ENCODE measurements at regions not wholly inside any gene's neighbourhood (a gene's known extent, or its start where the extent isn't known, plus 50 kb on each side); places are given as distances from the start of the nearest gene placed in this dataset.
"Not testable (repeated sequence)": the region's sequence is repeated elsewhere in the genome, so short reads cannot be mapped to it uniquely, and the experiment has no call there.

DNA sequence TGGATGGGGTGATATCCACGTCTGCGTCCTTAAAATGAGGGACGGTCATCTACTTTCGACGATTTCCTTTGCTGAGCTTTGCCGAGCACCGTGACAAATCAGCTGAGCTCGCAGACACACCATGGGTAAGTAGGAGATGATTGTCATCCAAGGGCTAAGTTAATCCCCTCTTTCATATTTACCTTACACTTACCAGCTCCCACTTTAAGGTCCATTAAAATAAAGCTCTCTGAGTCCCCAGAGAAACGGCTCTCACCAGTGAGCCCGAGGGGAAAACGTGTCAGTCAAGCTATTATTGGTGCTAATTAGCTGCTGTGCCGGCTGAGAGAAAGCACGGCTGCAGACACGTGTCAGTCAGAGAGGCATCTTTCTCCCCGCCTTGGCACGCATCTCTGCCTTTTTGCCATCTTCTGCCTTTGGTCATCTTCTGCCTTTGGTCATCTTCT, 72.2 kb downstream of the CRLF2 start:
- H3K4me3 Mint-ChIP-seq: no peak overlapping the region
- peaks cover 0 to 3% (median 2%) of the 10 kb centered on the region in 3 donors for H3K9me3 Mint-ChIP-seq
- H3K36me3 Mint-ChIP-seq: peaks cover 2% of the 10 kb centered on the region
- no peaks in the 10 kb centered on the region for H3K27me3 Mint-ChIP-seq
- no peaks in the 10 kb centered on the region for H3K4me1 Mint-ChIP-seq
- no peak overlapping the region for H3K27ac Mint-ChIP-seq

DNA sequence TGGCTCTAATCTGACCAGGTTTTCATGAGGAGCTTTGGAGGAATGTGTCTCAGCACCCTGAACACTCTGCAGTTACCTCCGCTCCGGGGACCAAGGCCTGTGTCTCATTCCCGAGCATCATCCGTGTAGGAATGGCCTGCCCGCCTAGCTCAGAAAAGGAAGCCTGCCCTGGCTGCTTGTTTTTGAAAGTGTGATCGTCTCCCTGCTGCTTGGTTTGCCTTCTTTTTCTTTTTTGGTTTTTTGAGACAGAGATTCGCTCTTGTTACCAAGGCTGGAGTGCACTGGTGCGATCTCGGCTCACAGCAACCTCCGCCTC, 73.3 kb downstream of the CRLF2 start:
- no peak overlapping the region for H3K27ac Mint-ChIP-seq
- H3K36me3 Mint-ChIP-seq: peaks cover 2% of the 10 kb centered on the region
- peaks cover 0 to 3% (median 2%) of the 10 kb centered on the region in 3 donors for H3K9me3 Mint-ChIP-seq
- no peaks in the 10 kb centered on the region for H3K27me3 Mint-ChIP-seq
- no peaks in the 10 kb centered on the region for H3K4me1 Mint-ChIP-seq
- H3K4me3 Mint-ChIP-seq: no peak overlapping the region

DNA sequence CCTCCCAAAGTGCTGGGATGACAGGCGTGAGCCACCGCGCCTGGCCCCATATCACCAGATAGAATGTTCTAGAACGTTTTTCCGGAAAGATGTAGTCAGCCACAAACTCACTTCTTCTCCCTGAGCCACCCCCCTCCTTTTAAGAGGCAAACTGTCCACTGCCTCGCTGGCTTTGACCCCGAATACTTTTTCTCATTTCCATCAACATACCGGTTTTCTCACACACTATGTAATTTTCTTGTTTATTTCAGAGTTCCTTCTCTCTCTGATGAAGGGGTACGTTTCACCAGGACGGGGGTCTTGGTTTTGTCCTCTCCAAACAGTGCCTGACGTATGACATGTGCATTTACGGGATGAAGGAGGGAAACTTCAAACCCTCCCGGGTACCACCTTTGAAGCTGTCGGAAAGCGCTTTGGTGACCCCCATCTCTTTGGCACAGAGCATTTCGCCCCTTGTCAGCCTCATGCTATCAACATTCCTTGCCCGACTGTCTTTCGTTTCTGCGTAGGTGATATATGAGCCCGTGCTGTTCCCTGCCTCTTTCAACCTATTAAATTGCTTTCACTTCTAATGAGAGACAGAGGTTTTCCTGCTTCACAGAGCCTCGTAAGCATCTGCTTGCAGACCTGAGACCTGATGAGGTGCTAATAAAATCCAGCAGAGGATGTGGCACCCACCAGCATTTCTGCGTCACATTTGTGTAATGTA, 73.8 kb downstream of the CRLF2 start:
- H3K9me3 Mint-ChIP-seq: peaks cover 0 to 3% (median 2%) of the 10 kb centered on the region in 3 donors
- H3K4me3 Mint-ChIP-seq: no peak overlapping the region
- H3K27ac Mint-ChIP-seq: no peak overlapping the region
- no peaks in the 10 kb centered on the region for H3K27me3 Mint-ChIP-seq
- no peaks in the 10 kb centered on the region for H3K4me1 Mint-ChIP-seq
- peaks cover 2% of the 10 kb centered on the region for H3K36me3 Mint-ChIP-seq

DNA sequence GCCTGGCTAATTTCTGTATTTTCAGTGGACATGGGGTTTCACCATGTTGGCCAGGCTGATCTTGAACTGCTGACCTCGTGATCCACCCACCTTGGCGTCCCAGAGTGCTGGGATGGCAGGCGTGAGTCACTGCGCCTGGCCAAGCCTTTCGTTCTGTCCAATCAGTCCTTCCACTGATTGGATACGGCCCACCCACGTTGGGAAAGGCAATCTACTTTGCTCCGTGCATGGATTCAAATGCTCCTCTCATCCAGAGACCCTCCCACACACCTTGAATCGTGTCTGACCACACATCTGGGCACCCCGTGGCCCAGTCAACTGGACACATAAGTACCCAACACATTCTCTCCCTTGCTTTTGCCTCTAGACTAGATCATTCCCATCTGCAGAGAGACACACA, 74.9 kb downstream of the CRLF2 start:
- H3K4me3 Mint-ChIP-seq: no peak overlapping the region
- H3K4me1 Mint-ChIP-seq: no peaks in the 10 kb centered on the region
- H3K27me3 Mint-ChIP-seq: no peaks in the 10 kb centered on the region
- H3K36me3 Mint-ChIP-seq: peaks cover 2% of the 10 kb centered on the region
- H3K27ac Mint-ChIP-seq: no peak overlapping the region
- H3K9me3 Mint-ChIP-seq: peaks cover 0 to 5% (median 2%) of the 10 kb centered on the region in 3 donors

DNA sequence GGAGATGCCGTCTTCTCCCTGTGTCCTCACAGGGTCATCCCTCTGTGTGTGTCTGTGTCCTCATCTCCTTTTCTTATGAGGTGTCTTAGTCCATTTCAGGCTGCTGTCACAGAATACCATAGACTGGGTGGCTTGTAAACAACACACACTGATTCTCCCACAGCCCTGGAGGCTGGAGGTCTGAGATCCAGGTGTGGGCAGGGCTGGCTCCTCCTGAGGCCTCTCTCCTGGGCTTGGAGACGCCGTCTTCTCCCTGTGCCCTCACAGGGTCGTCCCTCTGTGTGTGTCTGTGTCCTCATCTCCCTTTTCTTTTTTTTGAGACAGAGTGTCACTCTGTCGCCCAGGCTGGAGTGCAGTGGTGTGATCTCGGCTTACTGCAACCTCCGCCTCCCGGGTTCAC, 75.9 kb downstream of the CRLF2 start:
- not testable (repeated sequence) for H3K27ac Mint-ChIP-seq, H3K4me1 Mint-ChIP-seq, H3K36me3 Mint-ChIP-seq, H3K9me3 Mint-ChIP-seq, H3K4me3 Mint-ChIP-seq, H3K27me3 Mint-ChIP-seq

DNA sequence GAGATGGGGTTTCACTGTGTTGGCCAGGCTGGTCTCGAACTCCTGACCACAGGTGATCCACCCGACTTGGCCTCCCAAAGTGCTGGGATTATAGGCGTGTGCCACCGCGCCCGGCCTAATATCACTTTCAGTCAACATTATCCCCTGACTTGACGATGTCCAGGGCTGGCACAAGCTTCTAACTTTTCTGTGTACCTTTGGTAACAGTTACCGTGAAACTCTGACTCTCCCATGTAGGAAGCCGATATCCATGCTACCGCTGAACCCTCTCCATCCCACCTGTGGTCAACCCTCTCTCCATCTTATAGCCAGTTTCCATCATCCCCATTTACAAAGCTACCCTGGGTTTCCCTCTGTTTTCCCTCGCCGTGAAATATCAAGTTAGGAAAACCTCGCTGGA, 77.5 kb downstream of the CRLF2 start:
- H3K4me3 Mint-ChIP-seq: no peak overlapping the region
- peaks cover 0 to 5% (median 2%) of the 10 kb centered on the region in 3 donors for H3K9me3 Mint-ChIP-seq
- no peaks in the 10 kb centered on the region for H3K27me3 Mint-ChIP-seq

DNA sequence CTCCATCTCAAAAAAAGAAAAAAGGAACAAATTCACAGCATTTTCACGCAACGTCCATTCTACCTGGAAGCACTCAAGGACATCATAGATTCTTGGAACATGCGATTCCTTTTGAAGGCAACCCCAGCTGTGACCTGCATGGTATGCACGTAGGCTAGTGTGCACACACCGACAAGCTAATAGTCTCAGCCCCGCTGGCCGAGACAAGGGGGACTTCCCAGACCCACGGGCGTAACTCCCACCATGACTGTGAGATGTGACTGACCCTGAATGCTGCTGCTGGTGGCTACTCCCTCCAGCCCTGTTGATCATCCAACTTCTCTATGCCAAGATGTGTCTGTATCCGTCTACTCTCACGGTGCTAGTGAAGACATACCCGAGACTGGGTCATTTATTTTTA, 78.3 kb downstream of the CRLF2 start:
- peaks cover 2% of the 10 kb centered on the region for H3K36me3 Mint-ChIP-seq
- no peak overlapping the region for H3K4me3 Mint-ChIP-seq
- H3K27me3 Mint-ChIP-seq: no peaks in the 10 kb centered on the region
- no peak overlapping the region for H3K27ac Mint-ChIP-seq
- peaks cover 0 to 5% (median 2%) of the 10 kb centered on the region in 3 donors for H3K9me3 Mint-ChIP-seq
- H3K4me1 Mint-ChIP-seq: no peaks in the 10 kb centered on the region

More for the DNA sequence above, 77.5 kb downstream of the CRLF2 start:
- peaks cover 2% of the 10 kb centered on the region for H3K36me3 Mint-ChIP-seq
- no peak overlapping the region for H3K27ac Mint-ChIP-seq
- no peaks in the 10 kb centered on the region for H3K4me1 Mint-ChIP-seq

DNA sequence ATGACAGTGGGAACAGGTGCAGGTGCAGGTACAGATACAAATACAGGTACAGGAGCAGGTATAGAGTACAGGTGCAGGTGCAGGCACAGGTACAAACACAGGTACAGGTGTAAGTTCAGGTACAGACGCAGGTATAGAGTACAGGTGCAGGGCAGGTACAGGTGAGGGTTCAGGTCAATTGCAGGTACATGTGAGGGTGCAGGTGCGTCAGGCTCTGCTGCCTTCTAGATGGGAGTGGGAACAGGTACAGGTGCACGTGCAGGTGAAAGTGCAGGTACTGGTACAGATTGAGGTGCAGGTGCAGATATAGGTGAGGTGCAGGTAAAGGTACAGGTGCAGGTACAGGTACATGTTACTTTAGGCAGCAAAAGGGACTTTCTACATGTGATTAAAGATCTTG, 85.7 kb downstream of the CRLF2 start:
- Mint-ChIP-seq H3K4me1 (no peaks in the 10 kb centered on the region), H3K4me3 (no peak overlapping the region), H3K36me3 (no peaks in the 10 kb centered on the region), H3K27me3 (no peaks in the 10 kb centered on the region), H3K27ac (no peak overlapping the region), H3K9me3 (peaks cover 0 to 2% (median 0%) of the 10 kb centered on the region in 3 donors)

DNA sequence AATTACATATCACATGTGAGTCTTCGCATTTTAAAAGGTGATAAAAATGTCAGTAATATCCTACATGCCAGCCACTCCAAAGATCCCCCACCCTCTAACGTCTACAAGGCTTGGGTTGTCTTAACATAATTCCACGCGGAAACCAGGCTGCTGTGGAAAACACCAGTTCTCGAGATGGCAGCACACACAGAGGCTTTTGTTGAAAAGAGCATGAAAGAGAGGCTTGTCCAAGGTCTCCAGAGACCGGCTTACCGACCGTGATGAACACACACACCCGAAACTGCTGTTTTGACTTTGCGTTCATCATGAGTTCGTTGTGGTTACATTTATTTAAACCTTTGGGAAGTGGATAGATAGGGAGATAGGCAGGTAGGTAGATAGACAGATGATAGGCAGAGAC, 87.9 kb downstream of the CRLF2 start:
- Mint-ChIP-seq H3K27ac (no peak overlapping the region), H3K4me1 (no peaks in the 10 kb centered on the region), H3K4me3 (no peak overlapping the region), H3K9me3 (peaks cover 0 to 2% (median 0%) of the 10 kb centered on the region in 3 donors), H3K36me3 (no peaks in the 10 kb centered on the region), H3K27me3 (no peaks in the 10 kb centered on the region)

DNA sequence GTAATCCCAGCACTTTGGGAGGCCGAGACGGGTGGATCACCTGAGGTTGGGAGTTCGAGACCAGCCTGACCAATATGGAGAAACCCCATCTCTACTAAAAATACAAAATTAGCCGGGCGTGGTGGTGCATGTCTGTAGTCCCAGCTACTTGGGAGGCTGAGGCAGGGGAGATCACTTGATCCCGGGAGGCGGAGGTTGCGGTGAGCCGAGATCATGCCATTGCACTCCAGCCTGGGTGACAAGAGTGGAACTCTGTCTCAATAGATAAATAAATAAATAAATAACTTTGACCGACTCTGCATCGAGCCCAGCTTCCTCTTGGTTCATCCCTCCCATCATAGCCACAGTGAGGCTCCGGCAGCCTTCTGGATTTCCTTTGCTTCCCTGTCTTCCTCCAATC, 89.6 kb downstream of the CRLF2 start:
- H3K27me3 Mint-ChIP-seq, H3K4me3 Mint-ChIP-seq: not testable (repeated sequence)

DNA sequence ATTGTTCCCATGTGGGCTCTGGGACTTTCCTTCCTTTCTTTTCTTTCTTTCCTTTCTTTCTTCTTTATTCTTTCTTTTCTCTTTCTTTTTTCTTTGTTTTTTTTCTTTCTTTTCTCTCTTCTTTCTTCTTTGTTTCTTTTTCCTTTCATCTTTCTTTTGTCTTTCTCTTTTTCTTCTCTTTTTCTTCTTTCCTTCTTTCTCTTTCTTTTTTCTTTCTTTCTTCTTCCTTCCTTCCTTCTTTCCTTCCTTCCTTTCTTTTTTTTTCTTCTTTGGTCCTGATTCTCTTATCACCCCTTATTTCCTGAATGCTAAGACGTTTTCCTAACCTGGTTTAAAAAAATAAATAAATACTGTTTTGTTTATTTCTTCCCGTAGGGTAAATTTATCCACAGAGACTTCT, 93.2 kb downstream of the CRLF2 start:
- Mint-ChIP-seq H3K4me3 (no peak overlapping the region), H3K36me3 (peaks cover 2% of the 10 kb centered on the region), H3K27me3 (no peaks in the 10 kb centered on the region), H3K27ac (no peak overlapping the region), H3K4me1 (peaks cover 0 to 1% (median 0%) of the 10 kb centered on the region in 3 donors), H3K9me3 (peaks cover 0 to 4% (median 4%) of the 10 kb centered on the region in 3 donors)

More for the DNA sequence above, 89.6 kb downstream of the CRLF2 start:
- H3K36me3 Mint-ChIP-seq, H3K4me1 Mint-ChIP-seq, H3K27ac Mint-ChIP-seq, H3K9me3 Mint-ChIP-seq: not testable (repeated sequence)

DNA sequence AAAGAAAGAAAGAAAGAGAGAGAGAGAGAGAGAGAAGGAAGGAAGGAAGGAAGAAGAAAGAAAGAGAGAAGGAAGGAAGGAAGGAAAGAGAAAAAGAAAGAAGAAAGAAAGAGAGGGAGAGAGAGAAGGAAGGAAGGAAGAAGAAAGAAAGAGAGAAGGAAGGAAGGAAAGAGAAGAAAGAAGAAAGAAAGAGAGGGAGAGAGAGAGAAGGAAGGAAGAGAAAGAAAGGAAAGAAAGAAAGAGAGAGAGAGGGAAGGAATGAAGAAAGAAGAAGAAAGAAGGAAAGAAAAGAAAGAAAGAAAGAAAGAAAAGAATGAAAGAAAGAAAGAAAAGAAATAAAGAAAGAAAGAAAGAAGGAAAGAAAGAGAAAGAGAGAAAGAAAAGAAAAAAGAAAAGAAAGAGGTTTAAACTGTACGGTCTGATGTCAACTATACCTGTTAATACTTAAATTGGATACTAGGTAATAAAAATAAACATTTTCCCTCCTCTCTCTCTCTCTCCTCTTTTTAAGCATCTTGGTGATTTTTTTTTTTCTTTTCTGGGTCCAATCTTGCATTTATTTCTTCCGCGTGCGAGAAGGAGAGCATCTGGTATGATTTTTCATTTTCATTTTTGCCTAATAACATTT, 93.8 kb downstream of the CRLF2 start:
- no peak overlapping the region for H3K27ac Mint-ChIP-seq
- peaks cover 0 to 1% (median 0%) of the 10 kb centered on the region in 3 donors for H3K4me1 Mint-ChIP-seq
- no peak overlapping the region for H3K4me3 Mint-ChIP-seq
- peaks cover 2% of the 10 kb centered on the region for H3K36me3 Mint-ChIP-seq
- no peaks in the 10 kb centered on the region for H3K27me3 Mint-ChIP-seq
- peaks cover 0 to 4% (median 4%) of the 10 kb centered on the region in 3 donors for H3K9me3 Mint-ChIP-seq

DNA sequence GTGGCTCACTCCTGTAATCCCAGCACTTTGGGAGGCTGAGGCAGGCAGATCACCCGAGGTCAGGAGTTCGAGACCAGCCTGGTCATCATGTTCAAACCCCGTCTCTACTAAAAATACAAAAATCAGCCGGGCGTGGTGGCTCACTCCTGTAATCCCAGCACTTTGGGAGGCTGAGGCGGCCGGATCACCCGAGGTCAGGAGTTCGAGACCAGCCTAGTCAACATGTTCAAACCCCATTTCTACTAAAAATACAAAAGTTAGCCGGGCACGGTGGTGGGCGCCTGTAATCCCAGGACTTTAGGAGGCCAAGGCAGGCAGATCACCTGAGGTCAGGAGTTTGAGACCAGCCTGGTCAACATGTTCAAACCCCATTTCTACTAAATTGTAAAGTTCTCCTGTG, 97.0 kb downstream of the CRLF2 start:
- H3K4me3 Mint-ChIP-seq, H3K9me3 Mint-ChIP-seq, H3K27ac Mint-ChIP-seq, H3K4me1 Mint-ChIP-seq, H3K36me3 Mint-ChIP-seq, H3K27me3 Mint-ChIP-seq: not testable (repeated sequence)

DNA sequence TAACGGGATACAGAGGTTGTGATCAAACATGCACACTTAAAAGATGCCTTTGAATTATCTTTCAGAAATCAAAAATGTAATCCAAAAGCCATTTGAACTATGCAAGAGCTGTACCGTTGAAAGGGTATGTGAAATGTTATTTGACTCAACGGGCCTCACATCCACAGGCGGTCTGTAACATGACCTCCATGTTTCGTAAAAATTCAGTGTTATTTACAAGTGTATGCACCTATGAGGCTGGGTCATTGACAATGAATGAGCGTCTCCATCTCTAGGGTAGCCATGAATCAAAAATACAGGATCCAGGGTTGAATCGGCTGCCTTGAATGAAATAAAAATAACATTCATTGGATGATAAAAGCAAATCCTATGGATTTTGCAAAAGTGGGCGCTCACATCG, 100.1 kb downstream of the CRLF2 start:
- Mint-ChIP-seq H3K27me3 (peaks cover 7% of the 10 kb centered on the region), H3K4me3 (peak overlapping the region in 1 of 4 donors; percentile 1), H3K36me3 (peaks cover 2% of the 10 kb centered on the region), H3K27ac (no peak overlapping the region), H3K4me1 (peaks cover 0 to 4% (median 3%) of the 10 kb centered on the region in 3 donors), H3K9me3 (peaks cover 3 to 8% (median 4%) of the 10 kb centered on the region in 3 donors)

DNA sequence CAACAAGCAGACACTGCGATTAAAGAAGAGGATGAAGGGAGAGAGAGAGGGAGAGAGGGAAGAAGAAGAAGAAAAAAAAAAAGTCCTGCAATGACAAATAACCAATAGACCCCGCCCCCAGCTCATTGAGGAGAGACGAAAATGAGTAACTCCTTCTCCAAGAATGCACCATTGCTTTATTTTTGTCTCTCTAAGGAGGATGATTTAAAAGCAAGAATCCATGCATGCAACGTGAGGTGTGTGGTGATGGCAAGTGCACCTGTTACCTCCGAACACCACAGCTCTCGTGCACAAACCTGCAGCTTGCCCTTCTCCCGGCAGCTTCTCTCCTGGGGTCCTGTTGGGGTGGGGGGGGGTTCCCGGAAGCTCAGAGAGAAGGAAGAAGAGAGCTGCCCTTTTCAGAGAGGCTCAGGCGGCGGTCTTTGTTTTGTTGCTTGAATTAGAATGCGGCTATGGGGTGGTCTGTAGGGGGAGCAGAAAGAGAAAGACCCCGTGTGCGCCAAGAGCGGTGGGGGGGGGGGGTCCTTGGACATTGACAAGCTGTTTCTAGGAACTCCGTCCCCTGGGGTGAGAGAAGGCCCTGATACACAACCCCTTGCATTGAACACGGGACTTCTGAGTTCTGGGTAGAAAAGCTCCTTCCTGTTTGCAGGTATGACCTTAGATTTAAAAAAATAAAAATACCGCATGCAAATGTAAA, 100.7 kb downstream of the CRLF2 start:
- peaks cover 7% of the 10 kb centered on the region for H3K27me3 Mint-ChIP-seq
- H3K9me3 Mint-ChIP-seq: peaks cover 3 to 6% (median 4%) of the 10 kb centered on the region in 3 donors
- peaks cover 2% of the 10 kb centered on the region for H3K36me3 Mint-ChIP-seq
- H3K4me3 Mint-ChIP-seq: peak overlapping the region in 1 of 4 donors; percentile 82
- peaks cover 0 to 4% (median 3%) of the 10 kb centered on the region in 3 donors for H3K4me1 Mint-ChIP-seq
- no peak overlapping the region for H3K27ac Mint-ChIP-seq
